Ascending aorta (tissue), 2 donors: ENCODE measurements at regions not wholly inside any gene's neighbourhood (a gene's known extent, or its start where the extent isn't known, plus 50 kb on each side); places are given as distances from the start of the nearest gene placed in this dataset.

Source experiments
- DNase-seq, 2 donors: peaks; one replicate each; pipeline ENCODE4 v3.0.0-alpha.2; 2019; ENCODE audit warnings: low spot score in 2 of 2
- H3K27ac ChIP-seq, 2 donors: fragments of 200-600 bp; sonication (generic); one replicate each; pipeline ENCODE4 v1.5.1; 2016 to 2017; ENCODE audit warnings: mild to moderate bottlenecking in 1 of 2
- H3K27me3 ChIP-seq: fragments of 200-600 bp; sonication (generic); one replicate; pipeline ENCODE4 v1.5.1; 2017
- H3K36me3 ChIP-seq, 2 donors: fragments of 200-600 bp; sonication (generic); one replicate each; pipeline ENCODE4 v1.5.1; 2016
- H3K4me1 ChIP-seq, 2 donors: fragments of 200-600 bp; sonication (generic); one replicate each; pipeline ENCODE4 v1.5.1; 2016 to 2017; ENCODE audit warnings: mild to moderate bottlenecking in 1 of 2
- H3K4me3 ChIP-seq, 2 donors: fragments of 200-600 bp; sonication (generic); one replicate each; pipeline ENCODE4 v1.5.1; 2016 to 2017; ENCODE audit warnings: mild to moderate bottlenecking in 1 of 2
- H3K9me3 ChIP-seq, 2 donors: fragments of 200-600 bp; sonication (generic); one replicate each; pipeline ENCODE4 v1.5.1; 2016
- CTCF ChIP-seq, 3 experiments: fragments of 200-600 bp in 2 of 3; fragments of 450-650 bp in 1 of 3; sonication (generic) in 2 of 3; IDR thresholded peaks; one replicate each; pipeline ENCODE4 v1.5.1; 2016 to 2019; ENCODE audit warnings: antibody characterized with exemption in 3 of 3, mild to moderate bottlenecking in 1 of 3, moderate library complexity in 1 of 3
- intact Hi-C: fragments of 100-400 bp; cut with DNase I; formaldehyde crosslinking; loops from one replicate; pipeline ENCODE4 v1.15.1; 2023

DNA sequence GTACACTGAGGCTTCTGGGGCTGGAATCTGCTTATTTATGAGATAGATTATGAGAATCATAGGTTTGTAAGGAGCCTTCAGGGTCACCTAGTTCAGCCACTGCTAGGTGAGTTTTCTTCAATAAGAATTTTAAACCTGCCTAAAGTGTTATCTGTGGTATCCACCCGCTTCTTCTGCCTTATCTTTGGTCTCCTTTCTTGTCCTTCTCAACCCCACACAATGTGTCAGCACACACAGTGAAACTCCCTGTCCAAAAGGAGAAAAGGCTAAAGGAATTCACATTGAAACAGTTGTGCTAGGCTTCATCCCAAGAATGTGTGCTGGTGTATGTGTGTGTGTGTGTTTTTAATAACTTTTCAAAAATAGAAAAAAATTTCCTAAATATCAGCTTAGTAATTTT is 259.3 kb upstream of the BTG1 start:
- no peaks in the 10 kb centered on the region for H3K36me3 ChIP-seq
- no peak overlapping the region for H3K4me3 ChIP-seq
- DNase-seq: no peak
- no peak overlapping the region for H3K27ac ChIP-seq
- intact Hi-C loops: no loop called here
- no peaks in the 10 kb centered on the region for H3K9me3 ChIP-seq
- H3K4me1 ChIP-seq: no peaks in the 10 kb centered on the region
- no peaks in the 10 kb centered on the region for H3K27me3 ChIP-seq
- TF ChIP-seq CTCF (IDR thresholded peaks at IDR 0.05): no peak

- no peak for TF ChIP-seq CTCF (IDR thresholded peaks at IDR 0.05)
- H3K4me1 ChIP-seq: no peaks in the 10 kb centered on the region
- no peak overlapping the region for H3K4me3 ChIP-seq
- DNase-seq: no peak
- intact Hi-C loops: no loop called here
- no peaks in the 10 kb centered on the region for H3K36me3 ChIP-seq
- H3K27ac ChIP-seq: no peak overlapping the region
- no peaks in the 10 kb centered on the region for H3K9me3 ChIP-seq
- no peaks in the 10 kb centered on the region for H3K27me3 ChIP-seq
Measured at GRCh38 chr12:92404259-92404894, 258.7 kb upstream of the BTG1 start.

GRCh38 chr12:92403210-92404175 is 257.8 kb upstream of the BTG1 start:
- no peak overlapping the region for H3K4me3 ChIP-seq
- intact Hi-C loops: no loop called here
- no peak for TF ChIP-seq CTCF (IDR thresholded peaks at IDR 0.05)
- H3K9me3 ChIP-seq: no peaks in the 10 kb centered on the region
- no peaks in the 10 kb centered on the region for H3K4me1 ChIP-seq
- H3K27me3 ChIP-seq: no peaks in the 10 kb centered on the region
- H3K36me3 ChIP-seq: no peaks in the 10 kb centered on the region
- DNase-seq: no peak
- no peak overlapping the region for H3K27ac ChIP-seq

GRCh38 chr12:92402415-92402814 is 256.8 kb upstream of the BTG1 start:
- no peak overlapping the region for H3K4me3 ChIP-seq
- no peak overlapping the region for H3K27ac ChIP-seq
- H3K36me3 ChIP-seq: no peaks in the 10 kb centered on the region
- no peaks in the 10 kb centered on the region for H3K4me1 ChIP-seq
- no peak for DNase-seq
- no peaks in the 10 kb centered on the region for H3K9me3 ChIP-seq
- intact Hi-C loops: no loop called here
- H3K27me3 ChIP-seq: no peaks in the 10 kb centered on the region
- TF ChIP-seq CTCF (IDR thresholded peaks at IDR 0.05): no peak

DNA sequence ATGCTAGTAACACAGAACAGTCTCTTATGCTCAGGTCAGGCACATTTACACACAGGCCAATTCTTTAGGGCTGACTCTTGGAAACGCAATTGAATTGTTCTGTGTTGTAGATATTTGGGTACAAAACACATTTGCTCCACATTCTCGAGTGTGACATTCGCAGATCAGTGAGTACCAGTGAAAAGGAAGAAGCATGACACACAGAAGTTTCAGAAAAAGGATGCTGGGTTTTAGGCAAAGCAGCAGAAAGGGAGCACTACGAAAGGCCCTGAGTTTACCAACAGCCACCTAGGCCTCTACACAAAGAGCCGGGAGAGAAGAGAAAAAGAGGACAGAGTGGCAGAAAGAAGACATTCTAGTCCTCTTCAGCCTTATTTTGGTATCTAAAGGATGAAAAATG is 254.4 kb upstream of the BTG1 start:
- Histone ChIP-seq H3K27me3 (no peaks in the 10 kb centered on the region), H3K9me3 (no peaks in the 10 kb centered on the region), H3K4me1 (no peaks in the 10 kb centered on the region), H3K27ac (no peak overlapping the region), H3K36me3 (no peaks in the 10 kb centered on the region), H3K4me3 (no peak overlapping the region)
- no peak for TF ChIP-seq CTCF (IDR thresholded peaks at IDR 0.05)
- intact Hi-C loops: no loop called here
- no peak for DNase-seq
